ENCODE measurements at regions not wholly inside any gene's neighbourhood (a gene's known extent, or its start where the extent isn't known, plus 50 kb on each side); places are given as distances from the start of the nearest gene placed in this dataset.
"Not testable (repeated sequence)": the region's sequence is repeated elsewhere in the genome, so short reads cannot be mapped to it uniquely, and the experiment has no call there.

- TF ChIP-seq CTCF (IDR thresholded peaks at IDR 0.05) (no peak), ZFX (IDR thresholded peaks at IDR 0.05; ENCODE audit: borderline replicate concordance) (no peak)
- no peak overlapping the region for H3K27ac ChIP-seq
Measured at GRCh38 chr16:55015181-55015913, 84.7 kb downstream of the IRX5 start.

GRCh38 chr16:55016515-55016914 is 85.8 kb downstream of the IRX5 start:
- TF ChIP-seq CTCF (IDR thresholded peaks at IDR 0.05) = no peak
- TF ChIP-seq ZFX (IDR thresholded peaks at IDR 0.05; ENCODE audit: borderline replicate concordance) = no peak
- no peak overlapping the region for H3K27ac ChIP-seq

GRCh38 chr16:55017321-55017720 is 86.7 kb downstream of the IRX5 start:
- TF ChIP-seq CTCF (IDR thresholded peaks at IDR 0.05) (no peak), ZFX (IDR thresholded peaks at IDR 0.05; ENCODE audit: borderline replicate concordance) (no peak)
- H3K27ac ChIP-seq = no peak overlapping the region

- H3K27ac ChIP-seq = no peak overlapping the region
- TF ChIP-seq CTCF (IDR thresholded peaks at IDR 0.05) = no peak
Measured at GRCh38 chr16:55018881-55019280, 88.2 kb downstream of the IRX5 start.

- H3K27ac ChIP-seq = no peak overlapping the region
- TF ChIP-seq CTCF (IDR thresholded peaks at IDR 0.05) (no peak), ZFX (IDR thresholded peaks at IDR 0.05; ENCODE audit: borderline replicate concordance) (no peak)
Measured at GRCh38 chr16:55019419-55020131, 88.9 kb downstream of the IRX5 start.

- TF ChIP-seq CTCF (IDR thresholded peaks at IDR 0.05) = peak; percentile 41
- TF ChIP-seq ZFX (IDR thresholded peaks at IDR 0.05; ENCODE audit: borderline replicate concordance) = no peak
Measured at GRCh38 chr16:55021595-55022475, 91.2 kb downstream of the IRX5 start.

GRCh38 chr16:55027260-55027659 is 96.6 kb downstream of the IRX5 start:
- not testable (repeated sequence) for H3K27ac ChIP-seq

More at GRCh38 chr16:55021595-55022475, 91.2 kb downstream of the IRX5 start:
- H3K27ac ChIP-seq = no peak overlapping the region

Data from 22Rv1 (cell line).